ENCODE measurements at regions not wholly inside any gene's neighbourhood (a gene's known extent, or its start where the extent isn't known, plus 50 kb on each side); places are given as distances from the start of the nearest gene placed in this dataset.

DNA sequence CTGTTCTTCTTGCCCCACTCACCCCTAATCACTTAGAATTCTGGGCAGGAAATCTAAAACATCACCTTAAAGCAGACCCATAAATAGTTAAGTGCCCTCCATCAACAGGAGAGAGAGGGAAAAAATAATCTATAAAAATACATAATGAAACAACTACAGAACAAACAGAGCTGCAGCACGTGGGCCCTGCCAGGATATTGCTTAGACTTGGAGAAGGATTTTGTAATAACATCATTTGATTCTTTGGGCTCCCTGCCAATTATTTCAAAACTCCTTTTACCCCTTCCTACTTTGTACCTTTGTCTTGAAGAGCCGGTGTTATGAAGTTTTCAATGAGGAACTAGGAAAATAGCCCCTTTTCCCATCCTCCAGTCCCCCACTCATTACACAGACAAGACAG is 130.6 kb upstream of the TOX3 start:
- no peak for TF ChIP-seq ZBTB7A (IDR thresholded peaks at IDR 0.05; ENCODE audit: low read depth)
- TF ChIP-seq CREB1 (IDR thresholded peaks at IDR 0.05; ENCODE audit: low read depth): no peak
- TF ChIP-seq, protein P1, sequence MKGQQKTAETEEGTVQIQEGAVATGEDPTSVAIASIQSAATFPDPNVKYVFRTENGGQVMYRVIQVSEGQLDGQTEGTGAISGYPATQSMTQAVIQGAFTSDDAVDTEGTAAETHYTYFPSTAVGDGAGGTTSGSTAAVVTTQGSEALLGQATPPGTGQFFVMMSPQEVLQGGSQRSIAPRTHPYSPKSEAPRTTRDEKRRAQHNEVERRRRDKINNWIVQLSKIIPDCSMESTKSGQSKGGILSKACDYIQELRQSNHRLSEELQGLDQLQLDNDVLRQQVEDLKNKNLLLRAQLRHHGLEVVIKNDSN (IDR thresholded peaks at IDR 0.05): no peak
- TF ChIP-seq CEBPB (IDR thresholded peaks at IDR 0.05): no peak
- no peak for TF ChIP-seq EP300 (IDR thresholded peaks at IDR 0.05; ENCODE audit: borderline replicate concordance)
- no peak for TF ChIP-seq TCF12 (IDR thresholded peaks at IDR 0.05; ENCODE audit: low read depth)
- no peak for TF ChIP-seq NFIC (IDR thresholded peaks at IDR 0.05)

DNA sequence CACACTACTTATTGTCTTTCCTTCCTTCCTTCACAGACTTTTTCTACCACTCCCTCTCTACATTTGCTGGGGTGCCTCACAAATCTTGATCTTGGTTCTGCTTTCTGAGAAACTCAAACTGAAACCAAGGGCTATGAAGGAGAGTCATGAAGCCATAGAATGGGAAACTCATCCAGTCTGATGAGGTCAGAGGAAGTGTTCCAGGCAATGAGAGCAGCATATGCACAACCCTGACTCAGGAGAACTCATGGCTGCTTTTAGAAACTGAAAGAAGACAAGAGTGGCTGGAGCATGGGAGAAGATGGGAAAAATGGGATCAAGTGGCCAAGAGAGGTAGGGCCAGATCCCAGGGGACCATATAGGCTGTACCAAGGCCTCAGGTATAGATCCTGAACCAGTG is 130.0 kb upstream of the TOX3 start:
- TF ChIP-seq FOXM1 (IDR thresholded peaks at IDR 0.05; ENCODE audit: borderline replicate concordance, low read depth): no peak
- TF ChIP-seq, protein P1 (IDR thresholded peaks at IDR 0.05): no peak
- no peak for TF ChIP-seq EP300 (IDR thresholded peaks at IDR 0.05; ENCODE audit: borderline replicate concordance)
- no peak for TF ChIP-seq RAD21 (IDR thresholded peaks at IDR 0.05; ENCODE audit: low read depth)
- no peak for TF ChIP-seq CREB1 (IDR thresholded peaks at IDR 0.05; ENCODE audit: low read depth)
- no peak for TF ChIP-seq TCF12 (IDR thresholded peaks at IDR 0.05; ENCODE audit: low read depth)
- TF ChIP-seq ZBTB7A (IDR thresholded peaks at IDR 0.05; ENCODE audit: low read depth): no peak
- no peak for TF ChIP-seq YY1 (IDR thresholded peaks at IDR 0.05; ENCODE audit: low read depth)
- TF ChIP-seq TEAD4 (IDR thresholded peaks at IDR 0.05): no peak
- no peak for TF ChIP-seq EGR1 (IDR thresholded peaks at IDR 0.05)
- TF ChIP-seq, protein P2, sequence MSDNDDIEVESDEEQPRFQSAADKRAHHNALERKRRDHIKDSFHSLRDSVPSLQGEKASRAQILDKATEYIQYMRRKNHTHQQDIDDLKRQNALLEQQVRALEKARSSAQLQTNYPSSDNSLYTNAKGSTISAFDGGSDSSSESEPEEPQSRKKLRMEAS (IDR thresholded peaks at IDR 0.05): no peak
- no peak for TF ChIP-seq CEBPB (IDR thresholded peaks at IDR 0.05)
- no peak for TF ChIP-seq NFIC (IDR thresholded peaks at IDR 0.05)
- TF ChIP-seq, protein P3, sequence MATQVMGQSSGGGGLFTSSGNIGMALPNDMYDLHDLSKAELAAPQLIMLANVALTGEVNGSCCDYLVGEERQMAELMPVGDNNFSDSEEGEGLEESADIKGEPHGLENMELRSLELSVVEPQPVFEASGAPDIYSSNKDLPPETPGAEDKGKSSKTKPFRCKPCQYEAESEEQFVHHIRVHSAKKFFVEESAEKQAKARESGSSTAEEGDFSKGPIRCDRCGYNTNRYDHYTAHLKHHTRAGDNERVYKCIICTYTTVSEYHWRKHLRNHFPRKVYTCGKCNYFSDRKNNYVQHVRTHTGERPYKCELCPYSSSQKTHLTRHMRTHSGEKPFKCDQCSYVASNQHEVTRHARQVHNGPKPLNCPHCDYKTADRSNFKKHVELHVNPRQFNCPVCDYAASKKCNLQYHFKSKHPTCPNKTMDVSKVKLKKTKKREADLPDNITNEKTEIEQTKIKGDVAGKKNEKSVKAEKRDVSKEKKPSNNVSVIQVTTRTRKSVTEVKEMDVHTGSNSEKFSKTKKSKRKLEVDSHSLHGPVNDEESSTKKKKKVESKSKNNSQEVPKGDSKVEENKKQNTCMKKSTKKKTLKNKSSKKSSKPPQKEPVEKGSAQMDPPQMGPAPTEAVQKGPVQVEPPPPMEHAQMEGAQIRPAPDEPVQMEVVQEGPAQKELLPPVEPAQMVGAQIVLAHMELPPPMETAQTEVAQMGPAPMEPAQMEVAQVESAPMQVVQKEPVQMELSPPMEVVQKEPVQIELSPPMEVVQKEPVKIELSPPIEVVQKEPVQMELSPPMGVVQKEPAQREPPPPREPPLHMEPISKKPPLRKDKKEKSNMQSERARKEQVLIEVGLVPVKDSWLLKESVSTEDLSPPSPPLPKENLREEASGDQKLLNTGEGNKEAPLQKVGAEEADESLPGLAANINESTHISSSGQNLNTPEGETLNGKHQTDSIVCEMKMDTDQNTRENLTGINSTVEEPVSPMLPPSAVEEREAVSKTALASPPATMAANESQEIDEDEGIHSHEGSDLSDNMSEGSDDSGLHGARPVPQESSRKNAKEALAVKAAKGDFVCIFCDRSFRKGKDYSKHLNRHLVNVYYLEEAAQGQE (IDR thresholded peaks at IDR 0.05; ENCODE audit: low read depth): no peak
- TF ChIP-seq TAF1 (IDR thresholded peaks at IDR 0.05; ENCODE audit: low read depth): no peak

DNA sequence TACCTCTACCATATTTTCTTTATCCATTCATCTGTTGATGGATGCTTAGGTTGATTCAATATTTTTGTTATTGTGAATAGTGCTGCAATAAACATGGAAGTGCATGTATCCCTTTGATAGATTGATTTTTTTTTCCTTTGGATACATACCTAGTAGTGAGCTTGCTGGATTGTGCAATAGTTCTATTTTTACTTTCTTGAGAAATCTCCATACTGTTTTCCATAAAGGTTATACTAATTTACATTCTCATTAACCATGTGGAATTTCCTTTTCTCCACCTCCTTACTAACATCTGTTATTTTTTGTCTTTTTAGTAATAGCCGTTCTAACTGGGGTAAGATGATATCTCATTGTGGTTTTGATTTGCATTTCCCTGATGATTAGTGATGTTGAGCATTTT is 124.6 kb upstream of the TOX3 start:
- TF ChIP-seq CREB1 (IDR thresholded peaks at IDR 0.05; ENCODE audit: low read depth) (no peak), EGR1 (IDR thresholded peaks at IDR 0.05) (no peak), TAF1 (IDR thresholded peaks at IDR 0.05; ENCODE audit: low read depth) (no peak)
- TF ChIP-seq, protein P1 (IDR thresholded peaks at IDR 0.05): no peak

DNA sequence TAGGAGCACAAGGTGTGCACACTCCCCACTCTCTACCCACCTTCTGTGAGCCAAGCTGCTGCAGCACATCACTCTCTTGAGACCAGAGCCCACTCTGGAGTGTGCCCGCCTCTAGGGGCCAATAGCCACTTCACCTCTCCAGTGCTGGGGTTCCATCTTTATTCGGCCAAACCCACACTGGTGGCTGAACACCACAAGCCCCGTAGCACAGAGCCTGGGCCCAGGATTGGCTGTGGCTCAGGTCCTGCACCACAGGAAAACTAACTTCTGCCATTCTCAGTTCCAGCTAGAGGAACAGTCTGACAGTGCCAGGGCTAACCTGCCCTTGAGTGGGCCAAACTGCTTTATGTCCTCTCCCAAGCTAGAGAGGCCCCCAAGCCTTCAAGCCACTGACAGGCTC is 111.0 kb upstream of the TOX3 start:
- TF ChIP-seq TCF12 (IDR thresholded peaks at IDR 0.05; ENCODE audit: low read depth) (no peak), EGR1 (IDR thresholded peaks at IDR 0.05) (no peak), ZBTB7A (IDR thresholded peaks at IDR 0.05; ENCODE audit: low read depth) (no peak)

DNA sequence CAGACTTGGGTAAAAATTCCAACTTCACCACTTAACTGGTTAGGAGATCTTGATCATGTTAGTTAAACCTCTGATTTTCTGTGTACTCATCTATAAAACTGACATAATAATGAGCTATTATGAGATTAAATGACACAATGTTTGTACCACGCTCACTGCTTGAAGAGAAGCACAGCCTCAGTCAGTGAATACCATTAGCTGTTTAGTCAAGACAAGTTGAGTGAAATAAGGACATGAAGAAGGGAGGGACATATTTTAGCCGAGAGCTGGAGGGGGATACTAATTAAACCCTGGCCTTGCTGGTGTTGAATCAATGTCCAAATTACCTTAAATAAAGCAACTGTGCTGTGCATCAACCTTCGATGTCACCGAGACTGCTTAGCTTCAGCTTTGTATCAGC is 105.1 kb upstream of the TOX3 start:
- no peak for TF ChIP-seq TEAD4 (IDR thresholded peaks at IDR 0.05)
- TF ChIP-seq, protein P2 (IDR thresholded peaks at IDR 0.05): no peak
- no peak for TF ChIP-seq TAF1 (IDR thresholded peaks at IDR 0.05; ENCODE audit: low read depth)

DNA sequence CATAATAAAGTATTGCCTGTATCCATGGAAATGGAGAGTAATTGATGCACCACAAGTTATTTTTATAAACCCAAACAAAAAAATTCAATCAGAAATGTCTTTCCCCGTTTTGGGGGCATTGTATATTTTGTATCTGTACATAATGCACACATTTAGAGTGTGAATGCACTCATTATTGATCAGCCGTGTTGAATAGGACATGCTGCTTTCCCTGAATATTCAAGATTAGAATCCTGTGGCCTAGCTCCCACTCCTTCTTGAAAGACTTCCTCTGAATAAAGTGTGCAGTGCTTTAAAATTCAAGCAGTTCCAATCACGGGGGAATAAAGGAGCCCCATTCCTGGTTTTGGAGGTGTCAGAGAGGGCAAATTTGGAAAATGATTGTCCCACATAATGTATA is 103.8 kb upstream of the TOX3 start:
- TF ChIP-seq TAF1 (IDR thresholded peaks at IDR 0.05; ENCODE audit: low read depth) (no peak), TEAD4 (IDR thresholded peaks at IDR 0.05) (no peak), NFIC (IDR thresholded peaks at IDR 0.05) (no peak), ZBTB7A (IDR thresholded peaks at IDR 0.05; ENCODE audit: low read depth) (no peak), EGR1 (IDR thresholded peaks at IDR 0.05) (no peak), RAD21 (IDR thresholded peaks at IDR 0.05; ENCODE audit: low read depth) (no peak), EP300 (IDR thresholded peaks at IDR 0.05; ENCODE audit: borderline replicate concordance) (no peak), CREB1 (IDR thresholded peaks at IDR 0.05; ENCODE audit: low read depth) (no peak), YY1 (IDR thresholded peaks at IDR 0.05; ENCODE audit: low read depth) (no peak), CEBPB (IDR thresholded peaks at IDR 0.05) (no peak), FOXM1 (IDR thresholded peaks at IDR 0.05; ENCODE audit: borderline replicate concordance, low read depth) (no peak), TCF12 (IDR thresholded peaks at IDR 0.05; ENCODE audit: low read depth) (no peak)
- TF ChIP-seq, protein P1 (IDR thresholded peaks at IDR 0.05): no peak
- TF ChIP-seq, protein P3 (IDR thresholded peaks at IDR 0.05; ENCODE audit: low read depth): no peak
- TF ChIP-seq, protein P2 (IDR thresholded peaks at IDR 0.05): no peak

All from Ishikawa (cell line).